GM12865 (cell line): ENCODE measurements at regions not wholly inside any gene's neighbourhood (a gene's known extent, or its start where the extent isn't known, plus 50 kb on each side); places are given as distances from the start of the nearest gene placed in this dataset.

Source experiments
- DNase-seq: peaks from one replicate; pipeline ENCODE4 v3.0.0; 2010; ENCODE audit warnings: low read depth
- H3K4me3 ChIP-seq: 2 replicates; pipeline ENCODE4 v1.5.1; 2011; ENCODE audit warnings: mild to moderate bottlenecking, low read depth, low read length, control low read depth
- CTCF ChIP-seq: IDR thresholded peaks from 2 replicates; pipeline ENCODE4 v1.5.1; 2011; ENCODE audit warnings: low read length, control low read depth, low read depth, inconsistent platforms; ENCODE audit not compliant: insufficient read depth; ENCODE audit errors: missing control alignments

GRCh38 chr10:98332623-98333269 lies 64.8 kb upstream of the LOXL4 start:
- DNase-seq: no peak
- no peak overlapping the region for H3K4me3 ChIP-seq
- TF ChIP-seq CTCF: no peak

- H3K4me3 ChIP-seq: no peak overlapping the region
- DNase-seq: peak; percentile 47
- TF ChIP-seq CTCF: peak; percentile 49
These were observed 63.9 kb upstream of the LOXL4 start for GRCh38 chr10:98331885-98332284.

GRCh38 chr10:98330987-98331386 lies 63.0 kb upstream of the LOXL4 start:
- no peak for DNase-seq
- H3K4me3 ChIP-seq: no peak overlapping the region
- TF ChIP-seq CTCF: no peak

GRCh38 chr10:98328640-98329039 lies 60.6 kb upstream of the LOXL4 start:
- H3K4me3 ChIP-seq: no peak overlapping the region
- DNase-seq: no peak
- TF ChIP-seq CTCF: no peak

GRCh38 chr10:98328163-98328562 lies 60.2 kb upstream of the LOXL4 start:
- no peak overlapping the region for H3K4me3 ChIP-seq
- TF ChIP-seq CTCF: no peak
- DNase-seq: no peak

GRCh38 chr10:98326621-98327027 lies 58.6 kb upstream of the LOXL4 start:
- no peak overlapping the region for H3K4me3 ChIP-seq
- no peak for DNase-seq
- no peak for TF ChIP-seq CTCF

GRCh38 chr10:98323221-98324164 lies 55.5 kb upstream of the LOXL4 start:
- no peak for TF ChIP-seq CTCF
- DNase-seq: peak; percentile 12
- H3K4me3 ChIP-seq: no peak overlapping the region
